ENCODE measurements at regions not wholly inside any gene's neighbourhood (a gene's known extent, or its start where the extent isn't known, plus 50 kb on each side); places are given as distances from the start of the nearest gene placed in this dataset.

GRCh38 chr22:22710719-22711531, 66.5 kb downstream of the GGTLC2 start:
- Histone ChIP-seq H3K27me3 (no peaks in the 10 kb centered on the region), H3K4me3 (no peak overlapping the region), H3K36me3 (replicated peaks in 1 of 2) (no peaks in the 10 kb centered on the region), H3K9me3 (replicated peaks in 1 of 3) (no peaks in the 10 kb centered on the region), H3K4me1 (replicated peaks in 1 of 2) (no peaks in the 10 kb centered on the region), H3K27ac (no peak overlapping the region)
- intact Hi-C loops (cut with DNase I): no loop called here
- no peak for TF ChIP-seq POLR2A (IDR thresholded peaks at IDR 0.05)
- TF ChIP-seq CTCF (IDR thresholded peaks at IDR 0.05): peak; percentile 69 to 98 (median 80)
- DNase-seq: peak; percentile 45 to 76 (median 63)
- WGBS, 4 donors: 21 to 24% (median 22%) methylated on average over 11 of the region's 11 CpGs

- no peaks in the 10 kb centered on the region for H3K9me3 ChIP-seq (replicated peaks in 1 of 3)
- DNase-seq: no peak
- H3K36me3 ChIP-seq (replicated peaks in 1 of 2): no peaks in the 10 kb centered on the region
- TF ChIP-seq CTCF (IDR thresholded peaks at IDR 0.05) (no peak), POLR2A (IDR thresholded peaks at IDR 0.05) (no peak)
- H3K4me1 ChIP-seq (replicated peaks in 1 of 2): no peaks in the 10 kb centered on the region
- intact Hi-C loops (cut with DNase I): no loop called here
- 92 to 96% (median 95%) methylated on average over 5 of the region's 5 CpGs for whole genome bisulfite sequencing, 4 donors
- no peak overlapping the region for H3K4me3 ChIP-seq
- no peak overlapping the region for H3K27ac ChIP-seq
- no peaks in the 10 kb centered on the region for H3K27me3 ChIP-seq
Measured at GRCh38 chr22:22711532-22711913, 67.1 kb downstream of the GGTLC2 start.

- H3K27me3 ChIP-seq: no peaks in the 10 kb centered on the region
- H3K9me3 ChIP-seq (replicated peaks in 1 of 3): no peaks in the 10 kb centered on the region
- H3K36me3 ChIP-seq (replicated peaks in 1 of 2): no peaks in the 10 kb centered on the region
- TF ChIP-seq POLR2A (IDR thresholded peaks at IDR 0.05): no peak
- no peak for TF ChIP-seq CTCF (IDR thresholded peaks at IDR 0.05)
- DNase-seq: no peak
- WGBS, 4 donors: 80 to 87% (median 83%) methylated on average over 3 to 6 of the region's 6 CpGs
- no peak overlapping the region for H3K27ac ChIP-seq
- H3K4me1 ChIP-seq (replicated peaks in 1 of 2): no peaks in the 10 kb centered on the region
- intact Hi-C loops (cut with DNase I): no loop called here
- H3K4me3 ChIP-seq: no peak overlapping the region
Measured at GRCh38 chr22:22712092-22712658, 67.8 kb downstream of the GGTLC2 start.

- intact Hi-C loops (cut with DNase I): no loop called here
- Histone ChIP-seq H3K36me3 (replicated peaks in 1 of 2) (no peaks in the 10 kb centered on the region), H3K27me3 (no peaks in the 10 kb centered on the region), H3K9me3 (replicated peaks in 1 of 3) (no peaks in the 10 kb centered on the region), H3K4me3 (no peak overlapping the region), H3K27ac (no peak overlapping the region), H3K4me1 (replicated peaks in 1 of 2) (no peaks in the 10 kb centered on the region)
- 70 to 80% (median 76%) methylated on average over 8 to 13 of the region's 13 CpGs for WGBS, 4 donors
- no peak for TF ChIP-seq POLR2A (IDR thresholded peaks at IDR 0.05)
- TF ChIP-seq CTCF (IDR thresholded peaks at IDR 0.05): no peak
- DNase-seq: no peak
Measured at GRCh38 chr22:22712666-22713365, 68.4 kb downstream of the GGTLC2 start.

Measured in adrenal gland (tissue), 9 donors.